ENCODE measurements at regions not wholly inside any gene's neighbourhood (a gene's known extent, or its start where the extent isn't known, plus 50 kb on each side); places are given as distances from the start of the nearest gene placed in this dataset.

- Histone ChIP-seq H3K36me3 (ENCODE audit: control insufficient read depth in 1 of 2, insufficient read depth in 2 of 2, low read length in 2 of 2) (no peaks in the 10 kb centered on the region), H3K27ac (ENCODE audit: low read depth, low read length) (no peak overlapping the region), H3K4me1 (ENCODE audit: control insufficient read depth in 1 of 2, insufficient read depth in 2 of 2, low read length in 2 of 2) (peaks cover 7 to 15% of the 10 kb centered on the region in 2 donors), H3K9me3 (ENCODE audit: control insufficient read depth in 1 of 2, low read length in 2 of 2) (no peaks in the 10 kb centered on the region), H3K9ac (ENCODE audit: low read depth in 1 of 2, low read length in 2 of 2) (no peak overlapping the region), H3K4me3 (ENCODE audit: low read depth in 1 of 2, low read length in 2 of 2) (no peak overlapping the region), H3K27me3 (ENCODE audit: control insufficient read depth in 1 of 2, insufficient read depth in 2 of 2, low read length in 2 of 2) (no peaks in the 10 kb centered on the region)
These were observed 255.6 kb upstream of the ZNF32 start for GRCh38 chr10:43904301-43904700.

GRCh38 chr10:43903451-43903850, 254.8 kb upstream of the ZNF32 start:
- no peak overlapping the region for H3K9ac ChIP-seq (ENCODE audit: low read depth in 1 of 2, low read length in 2 of 2)
- H3K4me1 ChIP-seq (ENCODE audit: control insufficient read depth in 1 of 2, insufficient read depth in 2 of 2, low read length in 2 of 2): peaks cover 14 to 16% of the 10 kb centered on the region in 2 donors
- no peak overlapping the region for H3K27ac ChIP-seq (ENCODE audit: low read depth, low read length)
- no peaks in the 10 kb centered on the region for H3K36me3 ChIP-seq (ENCODE audit: control insufficient read depth in 1 of 2, insufficient read depth in 2 of 2, low read length in 2 of 2)
- H3K27me3 ChIP-seq (ENCODE audit: control insufficient read depth in 1 of 2, insufficient read depth in 2 of 2, low read length in 2 of 2): no peaks in the 10 kb centered on the region
- H3K4me3 ChIP-seq (ENCODE audit: low read depth in 1 of 2, low read length in 2 of 2): no peak overlapping the region
- no peaks in the 10 kb centered on the region for H3K9me3 ChIP-seq (ENCODE audit: control insufficient read depth in 1 of 2, low read length in 2 of 2)

- H3K4me1 ChIP-seq (ENCODE audit: control insufficient read depth in 1 of 2, insufficient read depth in 2 of 2, low read length in 2 of 2): peaks cover 14 to 16% of the 10 kb centered on the region in 2 donors
- no peak overlapping the region for H3K4me3 ChIP-seq (ENCODE audit: low read depth in 1 of 2, low read length in 2 of 2)
- H3K9me3 ChIP-seq (ENCODE audit: control insufficient read depth in 1 of 2, low read length in 2 of 2): no peaks in the 10 kb centered on the region
- H3K9ac ChIP-seq (ENCODE audit: low read depth in 1 of 2, low read length in 2 of 2): no peak overlapping the region
- no peak overlapping the region for H3K27ac ChIP-seq (ENCODE audit: low read depth, low read length)
- H3K36me3 ChIP-seq (ENCODE audit: control insufficient read depth in 1 of 2, insufficient read depth in 2 of 2, low read length in 2 of 2): no peaks in the 10 kb centered on the region
- H3K27me3 ChIP-seq (ENCODE audit: control insufficient read depth in 1 of 2, insufficient read depth in 2 of 2, low read length in 2 of 2): no peaks in the 10 kb centered on the region
These were observed 254.2 kb upstream of the ZNF32 start for GRCh38 chr10:43902842-43903241.

GRCh38 chr10:43901744-43902504, 253.2 kb upstream of the ZNF32 start:
- H3K9me3 ChIP-seq (ENCODE audit: control insufficient read depth in 1 of 2, low read length in 2 of 2): no peaks in the 10 kb centered on the region
- H3K4me1 ChIP-seq (ENCODE audit: control insufficient read depth in 1 of 2, insufficient read depth in 2 of 2, low read length in 2 of 2): peaks cover 14 to 16% of the 10 kb centered on the region in 2 donors
- no peaks in the 10 kb centered on the region for H3K36me3 ChIP-seq (ENCODE audit: control insufficient read depth in 1 of 2, insufficient read depth in 2 of 2, low read length in 2 of 2)
- no peak overlapping the region for H3K27ac ChIP-seq (ENCODE audit: low read depth, low read length)
- H3K4me3 ChIP-seq (ENCODE audit: low read depth in 1 of 2, low read length in 2 of 2): no peak overlapping the region
- H3K9ac ChIP-seq (ENCODE audit: low read depth in 1 of 2, low read length in 2 of 2): no peak overlapping the region
- H3K27me3 ChIP-seq (ENCODE audit: control insufficient read depth in 1 of 2, insufficient read depth in 2 of 2, low read length in 2 of 2): no peaks in the 10 kb centered on the region

GRCh38 chr10:43901302-43901701, 252.6 kb upstream of the ZNF32 start:
- no peaks in the 10 kb centered on the region for H3K27me3 ChIP-seq (ENCODE audit: control insufficient read depth in 1 of 2, insufficient read depth in 2 of 2, low read length in 2 of 2)
- no peak overlapping the region for H3K4me3 ChIP-seq (ENCODE audit: low read depth in 1 of 2, low read length in 2 of 2)
- H3K4me1 ChIP-seq (ENCODE audit: control insufficient read depth in 1 of 2, insufficient read depth in 2 of 2, low read length in 2 of 2): peaks cover 14 to 16% of the 10 kb centered on the region in 2 donors
- no peak overlapping the region for H3K9ac ChIP-seq (ENCODE audit: low read depth in 1 of 2, low read length in 2 of 2)
- no peak overlapping the region for H3K27ac ChIP-seq (ENCODE audit: low read depth, low read length)
- H3K9me3 ChIP-seq (ENCODE audit: control insufficient read depth in 1 of 2, low read length in 2 of 2): no peaks in the 10 kb centered on the region
- no peaks in the 10 kb centered on the region for H3K36me3 ChIP-seq (ENCODE audit: control insufficient read depth in 1 of 2, insufficient read depth in 2 of 2, low read length in 2 of 2)

GRCh38 chr10:43900571-43900970, 251.9 kb upstream of the ZNF32 start:
- H3K36me3 ChIP-seq (ENCODE audit: control insufficient read depth in 1 of 2, insufficient read depth in 2 of 2, low read length in 2 of 2): no peaks in the 10 kb centered on the region
- H3K27ac ChIP-seq (ENCODE audit: low read depth, low read length): no peak overlapping the region
- no peaks in the 10 kb centered on the region for H3K27me3 ChIP-seq (ENCODE audit: control insufficient read depth in 1 of 2, insufficient read depth in 2 of 2, low read length in 2 of 2)
- no peak overlapping the region for H3K4me3 ChIP-seq (ENCODE audit: low read depth in 1 of 2, low read length in 2 of 2)
- H3K4me1 ChIP-seq (ENCODE audit: control insufficient read depth in 1 of 2, insufficient read depth in 2 of 2, low read length in 2 of 2): peaks cover 14 to 16% of the 10 kb centered on the region in 2 donors
- H3K9me3 ChIP-seq (ENCODE audit: control insufficient read depth in 1 of 2, low read length in 2 of 2): no peaks in the 10 kb centered on the region
- H3K9ac ChIP-seq (ENCODE audit: low read depth in 1 of 2, low read length in 2 of 2): no peak overlapping the region

- peaks cover 14 to 16% of the 10 kb centered on the region in 2 donors for H3K4me1 ChIP-seq (ENCODE audit: control insufficient read depth in 1 of 2, insufficient read depth in 2 of 2, low read length in 2 of 2)
- no peak overlapping the region for H3K9ac ChIP-seq (ENCODE audit: low read depth in 1 of 2, low read length in 2 of 2)
- no peaks in the 10 kb centered on the region for H3K36me3 ChIP-seq (ENCODE audit: control insufficient read depth in 1 of 2, insufficient read depth in 2 of 2, low read length in 2 of 2)
- H3K9me3 ChIP-seq (ENCODE audit: control insufficient read depth in 1 of 2, low read length in 2 of 2): no peaks in the 10 kb centered on the region
- H3K27ac ChIP-seq (ENCODE audit: low read depth, low read length): no peak overlapping the region
- H3K4me3 ChIP-seq (ENCODE audit: low read depth in 1 of 2, low read length in 2 of 2): no peak overlapping the region
- H3K27me3 ChIP-seq (ENCODE audit: control insufficient read depth in 1 of 2, insufficient read depth in 2 of 2, low read length in 2 of 2): no peaks in the 10 kb centered on the region
These were observed 250.7 kb upstream of the ZNF32 start for GRCh38 chr10:43899224-43899959.

- H3K4me1 ChIP-seq (ENCODE audit: control insufficient read depth in 1 of 2, insufficient read depth in 2 of 2, low read length in 2 of 2): peaks cover 14 to 16% of the 10 kb centered on the region in 2 donors
- no peaks in the 10 kb centered on the region for H3K36me3 ChIP-seq (ENCODE audit: control insufficient read depth in 1 of 2, insufficient read depth in 2 of 2, low read length in 2 of 2)
- H3K27ac ChIP-seq (ENCODE audit: low read depth, low read length): no peak overlapping the region
These were observed 249.9 kb upstream of the ZNF32 start for GRCh38 chr10:43898592-43898991.

GRCh38 chr10:43897765-43898419, 249.2 kb upstream of the ZNF32 start:
- no peak overlapping the region for H3K4me3 ChIP-seq (ENCODE audit: low read depth in 1 of 2, low read length in 2 of 2)
- H3K9ac ChIP-seq (ENCODE audit: low read depth in 1 of 2, low read length in 2 of 2): no peak overlapping the region
- H3K36me3 ChIP-seq (ENCODE audit: control insufficient read depth in 1 of 2, insufficient read depth in 2 of 2, low read length in 2 of 2): no peaks in the 10 kb centered on the region
- H3K4me1 ChIP-seq (ENCODE audit: control insufficient read depth in 1 of 2, insufficient read depth in 2 of 2, low read length in 2 of 2): peaks cover 11 to 14% of the 10 kb centered on the region in 2 donors
- H3K27me3 ChIP-seq (ENCODE audit: control insufficient read depth in 1 of 2, insufficient read depth in 2 of 2, low read length in 2 of 2): no peaks in the 10 kb centered on the region
- no peaks in the 10 kb centered on the region for H3K9me3 ChIP-seq (ENCODE audit: control insufficient read depth in 1 of 2, low read length in 2 of 2)
- H3K27ac ChIP-seq (ENCODE audit: low read depth, low read length): no peak overlapping the region

More at GRCh38 chr10:43898592-43898991, 249.9 kb upstream of the ZNF32 start:
- Histone ChIP-seq H3K4me3 (ENCODE audit: low read depth in 1 of 2, low read length in 2 of 2) (no peak overlapping the region), H3K9me3 (ENCODE audit: control insufficient read depth in 1 of 2, low read length in 2 of 2) (no peaks in the 10 kb centered on the region), H3K27me3 (ENCODE audit: control insufficient read depth in 1 of 2, insufficient read depth in 2 of 2, low read length in 2 of 2) (no peaks in the 10 kb centered on the region), H3K9ac (ENCODE audit: low read depth in 1 of 2, low read length in 2 of 2) (no peak overlapping the region)
